ENCODE measurements at regions not wholly inside any gene's neighbourhood (a gene's known extent, or its start where the extent isn't known, plus 50 kb on each side); places are given as distances from the start of the nearest gene placed in this dataset.

- DNase-seq: no peak
- Mint-ChIP-seq H3K27ac (no peak overlapping the region), H3K4me3 (no peak overlapping the region), H3K9me3 (peaks cover 10% of the 10 kb centered on the region), H3K27me3 (ENCODE audit: low read depth, poor library complexity) (no peaks in the 10 kb centered on the region), H3K4me1 (no peaks in the 10 kb centered on the region), H3K36me3 (ENCODE audit: low read depth) (no peaks in the 10 kb centered on the region)
- TF ChIP-seq, protein P1, sequence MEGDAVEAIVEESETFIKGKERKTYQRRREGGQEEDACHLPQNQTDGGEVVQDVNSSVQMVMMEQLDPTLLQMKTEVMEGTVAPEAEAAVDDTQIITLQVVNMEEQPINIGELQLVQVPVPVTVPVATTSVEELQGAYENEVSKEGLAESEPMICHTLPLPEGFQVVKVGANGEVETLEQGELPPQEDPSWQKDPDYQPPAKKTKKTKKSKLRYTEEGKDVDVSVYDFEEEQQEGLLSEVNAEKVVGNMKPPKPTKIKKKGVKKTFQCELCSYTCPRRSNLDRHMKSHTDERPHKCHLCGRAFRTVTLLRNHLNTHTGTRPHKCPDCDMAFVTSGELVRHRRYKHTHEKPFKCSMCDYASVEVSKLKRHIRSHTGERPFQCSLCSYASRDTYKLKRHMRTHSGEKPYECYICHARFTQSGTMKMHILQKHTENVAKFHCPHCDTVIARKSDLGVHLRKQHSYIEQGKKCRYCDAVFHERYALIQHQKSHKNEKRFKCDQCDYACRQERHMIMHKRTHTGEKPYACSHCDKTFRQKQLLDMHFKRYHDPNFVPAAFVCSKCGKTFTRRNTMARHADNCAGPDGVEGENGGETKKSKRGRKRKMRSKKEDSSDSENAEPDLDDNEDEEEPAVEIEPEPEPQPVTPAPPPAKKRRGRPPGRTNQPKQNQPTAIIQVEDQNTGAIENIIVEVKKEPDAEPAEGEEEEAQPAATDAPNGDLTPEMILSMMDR (IDR thresholded peaks at IDR 0.05): no peak
These were observed 121.5 kb upstream of the ENPEP start for GRCh38 chr4:110354460-110354859.

GRCh38 chr4:110352670-110353442 lies 123.1 kb upstream of the ENPEP start:
- H3K27ac Mint-ChIP-seq: no peak overlapping the region
- H3K9me3 Mint-ChIP-seq: peaks cover 10% of the 10 kb centered on the region
- H3K4me1 Mint-ChIP-seq: no peaks in the 10 kb centered on the region
- no peaks in the 10 kb centered on the region for H3K27me3 Mint-ChIP-seq (ENCODE audit: low read depth, poor library complexity)
- TF ChIP-seq, protein P1 (IDR thresholded peaks at IDR 0.05): no peak
- no peaks in the 10 kb centered on the region for H3K36me3 Mint-ChIP-seq (ENCODE audit: low read depth)
- DNase-seq: no peak
- no peak overlapping the region for H3K4me3 Mint-ChIP-seq

DNA sequence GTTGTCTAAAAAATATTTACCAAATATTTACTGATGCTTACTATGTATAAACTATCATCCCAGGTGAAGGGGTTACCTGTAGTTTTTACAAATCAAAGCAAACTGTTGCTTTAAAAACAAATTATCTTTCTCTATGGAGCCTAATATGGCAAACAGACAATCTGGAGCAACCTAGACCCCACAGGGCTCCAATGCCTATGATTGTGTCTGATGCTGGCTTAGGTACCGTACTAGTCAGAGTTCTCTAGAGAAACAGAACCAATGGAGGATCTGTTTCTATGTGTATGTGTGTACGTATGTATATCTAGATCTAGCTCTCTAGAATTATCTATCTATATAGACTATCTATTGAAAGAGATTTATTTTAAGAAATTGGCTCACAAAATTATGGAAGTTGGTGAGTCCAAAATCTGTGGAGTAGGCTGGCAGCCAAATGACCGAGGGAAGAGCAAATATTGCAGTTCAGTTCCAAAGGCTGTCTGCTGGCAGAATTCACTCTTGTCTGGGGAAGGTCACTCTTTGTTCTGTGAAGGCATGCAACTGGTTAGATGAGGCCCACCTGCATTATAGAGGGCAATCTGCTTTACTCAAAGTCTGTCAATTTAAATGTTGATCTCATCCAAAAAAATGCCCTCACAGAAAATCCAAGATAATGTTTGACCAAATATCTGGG lies 127.1 kb upstream of the ENPEP start:
- H3K36me3 Mint-ChIP-seq (ENCODE audit: low read depth): no peaks in the 10 kb centered on the region
- H3K4me3 Mint-ChIP-seq: no peak overlapping the region
- H3K27ac Mint-ChIP-seq: no peak overlapping the region
- no peak for DNase-seq
- TF ChIP-seq, protein P1 (IDR thresholded peaks at IDR 0.05): no peak
- H3K4me1 Mint-ChIP-seq: peaks cover 4% of the 10 kb centered on the region
- H3K9me3 Mint-ChIP-seq: peaks cover 4% of the 10 kb centered on the region
- H3K27me3 Mint-ChIP-seq (ENCODE audit: low read depth, poor library complexity): no peaks in the 10 kb centered on the region

DNA sequence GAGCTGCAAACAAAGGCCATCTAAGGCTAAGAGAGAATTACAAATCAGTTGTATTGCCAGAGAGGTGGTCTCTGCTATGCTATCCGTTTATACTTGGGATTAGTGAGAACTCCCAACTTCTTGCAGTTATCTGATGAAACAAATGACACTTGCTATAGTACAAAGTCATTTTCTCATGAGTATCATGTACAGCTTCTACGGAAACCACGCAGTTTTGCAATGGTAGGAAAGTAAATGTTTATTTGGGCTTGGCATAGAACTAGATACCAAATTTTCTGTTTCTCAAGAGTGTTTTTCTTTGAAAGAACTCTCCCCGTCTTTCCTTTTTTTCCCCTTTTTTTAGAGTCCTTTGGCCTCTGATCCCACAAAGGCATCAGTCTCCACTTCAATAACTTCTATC lies 128.2 kb upstream of the ENPEP start:
- Mint-ChIP-seq H3K4me3 (no peak overlapping the region), H3K27ac (no peak overlapping the region), H3K36me3 (ENCODE audit: low read depth) (no peaks in the 10 kb centered on the region), H3K4me1 (peaks cover 8% of the 10 kb centered on the region), H3K9me3 (peaks cover 4% of the 10 kb centered on the region), H3K27me3 (ENCODE audit: low read depth, poor library complexity) (no peaks in the 10 kb centered on the region)
- DNase-seq: no peak
- TF ChIP-seq, protein P1 (IDR thresholded peaks at IDR 0.05): no peak

DNA sequence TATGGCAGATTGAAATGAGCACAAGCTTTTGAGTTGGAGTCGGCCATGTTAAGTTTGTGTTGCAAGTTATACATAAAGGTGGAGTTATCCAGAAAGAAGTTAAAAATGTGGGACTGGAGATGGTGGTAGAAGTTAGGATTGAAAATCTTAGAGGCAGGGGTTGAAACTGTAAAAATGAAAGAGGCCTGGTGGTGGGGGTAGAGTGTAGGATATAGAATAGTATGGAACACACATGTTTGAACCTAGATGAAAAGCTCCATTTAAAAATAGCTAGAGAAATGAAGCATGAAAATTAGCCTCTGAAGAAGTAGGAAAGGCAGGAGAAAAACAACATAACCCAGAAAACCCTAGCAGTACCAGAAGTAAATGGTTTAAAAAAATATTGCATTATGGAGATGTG lies 131.8 kb upstream of the ENPEP start:
- no peak for DNase-seq
- TF ChIP-seq, protein P1 (IDR thresholded peaks at IDR 0.05): peak; percentile 31
- no peaks in the 10 kb centered on the region for H3K27me3 Mint-ChIP-seq (ENCODE audit: low read depth, poor library complexity)
- H3K4me3 Mint-ChIP-seq: no peak overlapping the region
- H3K9me3 Mint-ChIP-seq: no peaks in the 10 kb centered on the region
- H3K4me1 Mint-ChIP-seq: peaks cover 10% of the 10 kb centered on the region
- no peaks in the 10 kb centered on the region for H3K36me3 Mint-ChIP-seq (ENCODE audit: low read depth)
- H3K27ac Mint-ChIP-seq: no peak overlapping the region
